Amniotic stem cell (primary cell): ENCODE measurements at regions not wholly inside any gene's neighbourhood (a gene's known extent, or its start where the extent isn't known, plus 50 kb on each side); places are given as distances from the start of the nearest gene placed in this dataset.

Source experiments
- DNase-seq: peaks from one replicate; lab custom pipeline; 2025; lab: John Stamatoyannopoulos, UW

DNA sequence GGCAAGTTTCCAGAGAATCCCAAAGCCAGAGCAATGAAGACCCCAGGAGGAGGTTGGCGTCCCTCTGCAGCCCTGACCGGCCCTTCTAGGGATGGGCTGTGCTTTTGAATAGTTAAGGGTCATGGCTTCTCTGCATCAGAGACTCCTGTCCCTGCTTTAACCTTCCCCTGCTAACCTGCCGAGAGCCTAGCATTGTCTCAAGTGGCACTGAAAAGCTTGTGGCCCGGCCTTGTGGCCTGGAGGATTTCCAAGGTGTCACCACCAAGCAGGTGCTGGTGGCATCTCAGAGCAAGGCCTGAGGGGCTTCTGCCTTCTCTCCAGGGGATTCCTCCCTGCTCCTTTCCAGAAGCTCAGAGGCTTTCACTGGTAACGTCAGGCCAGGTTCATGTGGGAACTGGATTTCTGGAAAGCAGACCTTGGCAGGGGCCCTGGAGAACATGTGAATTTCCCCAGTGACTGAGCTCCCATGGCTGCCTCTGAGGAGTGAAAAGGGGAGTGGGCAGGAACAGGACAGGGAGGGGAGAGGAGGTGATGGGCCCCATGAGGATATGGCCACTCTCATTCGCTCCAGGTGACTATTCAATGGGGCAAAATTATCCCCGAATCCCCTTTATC, 409.9 kb downstream of the PTPRU start:
- DNase-seq, result no peak

DNA sequence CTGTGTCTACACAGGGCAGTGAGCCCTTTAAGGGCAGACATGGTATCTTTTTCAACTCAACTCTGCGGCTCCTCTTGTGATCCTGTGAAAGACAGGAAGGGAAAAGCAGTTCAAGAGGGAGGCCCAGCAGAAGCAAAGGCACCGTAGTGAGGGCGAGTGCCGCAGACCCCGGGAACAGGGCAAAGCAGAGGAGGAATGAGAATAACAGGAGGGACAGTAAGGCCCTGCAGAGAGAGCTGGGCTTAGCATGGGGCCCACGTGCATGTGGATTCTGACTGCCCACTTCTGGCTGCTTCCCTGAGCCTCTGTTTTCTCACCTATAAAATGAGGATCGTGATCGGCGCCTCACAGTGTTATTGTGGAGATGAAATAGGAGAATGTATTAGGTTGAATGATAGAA, 409.3 kb downstream of the PTPRU start:
- no peak for DNase-seq

GRCh38 chr1:29644812-29645211, 408.5 kb downstream of the PTPRU start:
- no peak for DNase-seq

DNA sequence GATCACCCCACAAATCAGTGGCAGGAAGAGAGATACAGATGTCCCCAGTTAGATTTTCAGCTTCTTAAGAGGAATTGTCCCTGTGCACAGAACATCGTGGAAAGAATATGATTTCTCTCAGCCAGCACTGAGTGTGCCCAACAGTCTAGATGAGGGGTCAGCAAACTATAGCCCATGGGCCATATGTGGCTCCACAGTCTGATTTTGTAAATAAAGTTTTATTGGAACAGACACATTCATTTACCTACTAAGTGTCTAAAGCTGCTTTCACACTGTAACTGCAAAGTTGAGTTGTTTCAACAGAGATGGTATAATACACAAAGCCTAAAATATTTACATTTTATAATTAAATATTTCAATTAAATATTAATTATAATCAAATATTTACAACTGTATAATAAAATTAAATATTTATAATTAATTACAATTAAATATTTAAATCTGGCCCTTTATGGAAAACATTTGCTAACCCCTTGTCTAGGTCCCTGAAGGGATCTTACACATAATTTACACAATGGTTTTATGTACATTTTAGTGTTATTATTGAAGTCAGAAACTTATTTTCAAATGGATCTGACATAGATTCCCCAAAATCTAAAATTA, 407.6 kb downstream of the PTPRU start:
- no peak for DNase-seq

DNA sequence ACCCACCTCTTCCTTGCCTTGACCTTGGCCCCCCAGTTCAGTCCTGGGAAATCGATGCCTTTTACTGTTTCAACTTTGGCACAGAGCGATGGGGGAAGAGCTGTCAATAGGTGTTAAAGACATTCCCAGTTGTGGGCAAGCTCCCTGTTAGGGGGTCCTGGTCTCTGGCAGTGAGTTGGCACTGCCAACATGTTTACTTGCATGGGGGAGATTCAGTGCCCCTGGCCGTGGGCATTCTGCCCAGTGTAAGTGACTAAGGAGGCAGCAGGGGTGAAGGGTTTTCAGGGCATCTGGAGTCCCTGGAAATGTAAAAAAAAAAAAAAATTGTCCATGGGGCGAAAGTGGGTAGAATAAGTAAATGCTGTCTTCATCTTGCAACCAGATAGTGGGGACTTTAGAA, 407.0 kb downstream of the PTPRU start:
- no peak for DNase-seq

- no peak for DNase-seq
These were observed 406.2 kb downstream of the PTPRU start for GRCh38 chr1:29642519-29642918.

- DNase-seq, result no peak
These were observed 405.6 kb downstream of the PTPRU start for GRCh38 chr1:29641921-29642320.

GRCh38 chr1:29640428-29640785, 404.1 kb downstream of the PTPRU start:
- no peak for DNase-seq

- DNase-seq, result no peak
These were observed 403.6 kb downstream of the PTPRU start for GRCh38 chr1:29639741-29640427.

DNA sequence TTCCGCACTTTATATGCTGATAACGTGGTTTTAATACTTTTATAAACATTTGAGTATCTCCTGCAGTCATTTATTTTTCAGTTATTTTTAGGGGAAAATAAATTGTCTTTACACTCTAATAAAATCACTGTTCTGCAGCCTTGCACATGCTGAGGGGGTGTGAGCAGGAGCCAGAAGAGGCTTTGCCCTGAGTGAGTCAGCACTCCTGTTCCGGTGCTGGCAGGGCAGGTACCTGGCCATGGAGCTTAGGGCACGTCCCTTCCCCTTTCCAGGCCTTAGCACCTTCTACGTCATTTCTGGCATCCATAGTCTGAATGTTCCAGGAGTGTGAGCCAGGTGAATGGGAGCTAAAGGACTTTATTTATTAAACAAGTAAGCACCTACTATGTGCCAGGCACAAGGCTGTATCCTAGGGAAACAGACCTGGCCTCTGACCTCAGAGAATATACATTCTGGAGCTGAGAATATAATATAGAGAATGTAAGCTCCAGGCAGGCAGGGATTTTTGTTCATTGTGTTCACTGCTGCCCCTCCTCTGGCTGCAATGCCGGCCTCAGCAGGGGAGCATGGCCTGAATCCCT, 402.9 kb downstream of the PTPRU start:
- no peak for DNase-seq

DNA sequence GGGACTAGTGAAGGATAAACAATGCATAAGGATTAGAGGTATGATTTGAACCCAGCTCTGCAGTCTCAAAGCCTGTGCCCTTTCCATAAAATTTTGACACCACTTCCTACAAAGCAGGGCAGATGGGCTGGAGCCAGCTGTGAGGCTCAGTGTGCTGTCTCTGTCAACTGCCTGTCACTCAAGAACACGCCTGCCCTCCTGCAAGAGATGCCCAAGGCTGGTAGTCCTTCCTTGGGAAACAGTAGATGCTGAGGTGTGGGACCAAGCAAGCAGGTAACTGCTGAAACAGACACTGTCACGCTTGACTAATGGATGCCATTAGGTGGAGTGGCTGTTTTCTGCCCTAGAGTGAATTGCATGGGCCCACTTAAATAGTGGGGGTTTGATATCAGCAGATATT, 402.0 kb downstream of the PTPRU start:
- DNase-seq, result no peak

- DNase-seq, result no peak
These were observed 400.6 kb downstream of the PTPRU start for GRCh38 chr1:29636936-29637335.

DNA sequence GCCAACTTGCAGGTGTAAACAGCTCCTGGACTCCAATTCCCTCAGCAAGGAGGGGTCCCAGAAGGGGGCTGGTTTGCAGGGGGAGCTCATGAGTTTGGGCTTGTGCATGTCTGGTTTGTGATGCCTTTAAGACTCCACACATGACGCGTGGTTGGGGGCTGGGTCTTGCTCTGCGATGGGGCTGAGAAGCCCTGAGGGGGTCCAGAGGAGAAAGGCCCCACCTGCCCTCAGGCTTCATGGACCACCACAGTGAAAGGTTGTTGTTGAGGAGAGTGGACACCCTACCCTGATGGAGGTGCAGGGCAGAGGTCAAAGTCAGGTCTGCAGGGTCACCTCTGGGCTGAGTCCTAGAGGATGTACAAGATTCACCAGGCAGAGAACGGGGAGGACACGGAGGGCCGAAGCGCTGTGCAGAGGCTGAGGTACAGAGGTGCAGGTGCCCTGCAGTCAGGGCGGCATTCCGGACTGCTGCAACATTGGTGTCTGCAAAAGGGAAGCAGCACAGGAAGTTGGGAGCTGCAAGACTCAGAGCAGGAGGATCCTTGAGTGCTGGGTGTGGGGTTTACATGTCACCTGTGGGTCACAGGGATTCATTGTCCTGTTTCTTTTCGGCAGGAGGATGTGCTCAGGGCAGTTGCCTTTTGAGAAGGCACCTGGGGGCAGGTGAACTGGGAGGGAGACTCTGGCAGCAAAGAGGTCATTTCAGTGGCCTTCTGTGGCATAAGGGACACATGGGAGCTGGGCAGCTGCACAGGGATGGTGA, 399.4 kb downstream of the PTPRU start:
- DNase-seq, result no peak

- DNase-seq, result no peak
These were observed 398.5 kb downstream of the PTPRU start for GRCh38 chr1:29634746-29635335.

GRCh38 chr1:29634324-29634723, 398.0 kb downstream of the PTPRU start:
- DNase-seq, result no peak

DNA sequence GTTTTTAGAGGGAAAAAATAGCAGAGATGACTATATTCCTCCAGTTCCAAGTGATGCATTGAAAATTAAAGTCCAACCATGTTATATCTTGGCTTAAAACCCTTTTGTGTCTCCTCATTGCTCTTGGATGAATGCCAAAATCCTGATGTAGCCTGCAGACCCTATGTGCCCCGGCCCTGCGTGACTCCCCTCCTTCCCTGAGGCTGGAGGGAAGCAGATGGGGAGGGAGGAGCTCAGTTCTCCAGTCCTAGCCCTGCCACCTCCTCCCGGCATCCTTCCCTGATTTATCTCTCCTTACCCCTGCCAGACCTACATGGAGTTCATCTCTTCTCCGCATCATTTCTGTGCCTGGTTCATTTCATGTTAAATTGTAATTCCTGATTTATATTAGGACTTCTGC, 397.4 kb downstream of the PTPRU start:
- no peak for DNase-seq

GRCh38 chr1:29632806-29633615, 396.7 kb downstream of the PTPRU start:
- no peak for DNase-seq

GRCh38 chr1:29631836-29632805, 395.8 kb downstream of the PTPRU start:
- no peak for DNase-seq

DNA sequence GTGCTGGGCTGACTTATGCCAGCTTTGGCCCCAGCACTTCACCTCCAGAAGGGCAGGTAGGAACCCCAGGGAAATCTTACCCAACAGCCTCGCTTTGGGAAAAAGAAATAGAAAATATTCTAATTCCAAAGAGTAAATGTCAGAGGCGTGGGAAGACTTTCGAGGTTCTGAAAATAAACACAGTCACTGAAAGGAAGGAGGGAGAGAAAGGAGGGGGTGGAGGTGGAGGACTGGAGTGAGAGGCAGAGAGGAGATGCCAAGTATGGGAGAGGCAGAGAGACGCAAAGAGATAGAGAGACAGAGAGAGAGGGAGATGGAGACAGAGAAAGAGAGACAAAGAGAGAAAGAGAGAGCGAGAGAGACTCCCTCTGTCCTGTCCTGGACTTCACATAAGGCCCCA, 395.0 kb downstream of the PTPRU start:
- DNase-seq, result no peak

- no peak for DNase-seq
These were observed 394.4 kb downstream of the PTPRU start for GRCh38 chr1:29630756-29631155.
